ENCODE measurements at regions not wholly inside any gene's neighbourhood (a gene's known extent, or its start where the extent isn't known, plus 50 kb on each side); places are given as distances from the start of the nearest gene placed in this dataset.

DNA sequence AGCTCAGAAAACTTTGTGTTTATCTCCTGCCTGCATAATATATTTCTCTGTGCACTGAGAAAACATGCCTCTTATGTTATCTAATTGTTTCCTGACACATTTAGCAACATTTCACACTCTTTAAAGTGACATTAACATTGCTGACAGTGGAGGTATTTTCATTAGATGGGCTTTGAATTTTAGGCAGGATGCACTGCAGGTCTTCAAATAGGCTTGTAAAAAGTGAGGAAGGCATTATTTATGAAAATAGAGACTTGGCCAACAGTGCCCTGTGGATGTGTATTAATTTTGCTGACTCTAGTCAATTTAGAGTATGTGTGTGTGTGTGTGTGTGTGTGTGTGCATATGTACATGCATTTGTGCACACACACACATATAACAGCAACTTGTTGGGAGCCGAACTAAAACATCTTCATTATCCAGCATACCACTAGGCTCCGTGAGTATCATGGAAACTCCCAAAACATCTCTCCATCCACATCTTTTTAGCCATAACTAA is 429.5 kb upstream of the WWC1 start:
- DNase-seq = no peak

DNA sequence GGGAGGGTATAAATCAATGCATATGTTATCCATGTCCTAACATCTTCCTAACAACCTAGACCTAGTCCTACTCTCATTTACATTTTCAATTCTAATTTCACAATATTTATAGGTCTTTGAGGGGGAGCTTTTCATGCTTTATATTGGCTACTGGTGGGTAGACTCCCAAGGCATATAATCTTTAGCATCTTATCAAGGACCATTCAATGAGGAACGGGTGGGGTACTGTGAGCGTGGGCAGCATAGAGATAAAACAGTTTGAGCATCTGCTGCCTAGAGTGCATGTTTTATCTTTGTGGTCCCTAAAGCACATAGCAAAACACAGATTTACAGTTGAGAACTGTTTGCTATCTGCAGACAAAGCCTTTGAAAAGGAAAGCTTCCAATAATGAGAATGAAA is 427.6 kb upstream of the WWC1 start:
- DNase-seq = no peak

DNA sequence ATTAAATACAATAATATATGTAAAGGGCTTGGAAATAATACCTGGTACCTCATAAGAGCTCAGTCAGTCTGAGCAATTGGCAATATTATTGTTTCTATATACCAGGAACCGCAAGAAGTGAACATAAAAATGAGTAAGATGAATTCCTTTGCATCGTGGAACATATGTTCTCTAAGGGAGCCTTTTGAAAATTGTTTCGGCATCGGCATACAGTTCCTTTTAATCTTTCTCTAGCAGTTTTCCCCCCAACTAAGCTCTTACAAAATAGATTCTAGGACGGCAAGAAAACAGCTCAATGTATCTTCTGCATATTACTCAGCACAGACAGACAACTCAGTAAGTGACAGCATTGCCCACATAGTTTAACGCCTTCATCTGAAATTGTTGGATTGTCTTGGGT is 426.6 kb upstream of the WWC1 start:
- no peak for DNase-seq

DNA sequence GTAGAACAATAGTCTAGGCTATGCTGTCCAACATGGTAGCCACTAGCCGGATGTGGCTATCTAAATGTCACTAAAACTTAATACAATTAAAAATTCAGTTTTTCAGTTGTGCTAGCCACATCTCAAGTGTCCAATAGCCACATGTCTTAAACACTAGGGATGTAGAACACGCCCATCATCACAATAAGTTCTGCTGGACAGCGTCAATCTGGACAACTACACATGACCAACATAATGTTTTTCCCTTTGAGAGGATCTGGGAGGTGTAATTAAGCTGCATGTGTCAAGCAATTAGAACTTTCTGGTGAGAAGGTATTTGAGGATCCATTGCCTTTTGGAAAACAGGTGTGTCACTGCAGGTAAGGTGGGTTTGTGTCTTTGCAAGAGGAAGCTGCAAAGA is 424.6 kb upstream of the WWC1 start:
- no peak for DNase-seq

DNA sequence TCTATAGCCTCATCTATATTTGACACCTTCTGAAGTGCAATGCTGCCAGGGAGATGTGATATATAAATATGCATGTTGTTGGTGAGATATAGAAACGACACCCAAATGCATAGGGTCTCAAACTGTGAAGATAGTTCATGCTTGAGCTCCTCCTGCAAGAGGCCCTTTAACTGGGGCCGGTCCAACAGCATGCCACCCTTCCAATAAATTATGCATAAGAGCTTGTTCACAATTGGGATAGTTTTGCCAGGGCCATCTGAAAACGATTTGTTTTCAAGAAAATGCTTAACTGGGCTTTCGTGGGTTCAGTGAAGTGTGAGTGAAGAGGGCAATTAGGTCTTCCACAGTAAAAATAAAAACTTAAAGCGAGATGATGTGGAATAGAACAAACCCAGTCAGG is 424.2 kb upstream of the WWC1 start:
- DNase-seq = no peak

DNA sequence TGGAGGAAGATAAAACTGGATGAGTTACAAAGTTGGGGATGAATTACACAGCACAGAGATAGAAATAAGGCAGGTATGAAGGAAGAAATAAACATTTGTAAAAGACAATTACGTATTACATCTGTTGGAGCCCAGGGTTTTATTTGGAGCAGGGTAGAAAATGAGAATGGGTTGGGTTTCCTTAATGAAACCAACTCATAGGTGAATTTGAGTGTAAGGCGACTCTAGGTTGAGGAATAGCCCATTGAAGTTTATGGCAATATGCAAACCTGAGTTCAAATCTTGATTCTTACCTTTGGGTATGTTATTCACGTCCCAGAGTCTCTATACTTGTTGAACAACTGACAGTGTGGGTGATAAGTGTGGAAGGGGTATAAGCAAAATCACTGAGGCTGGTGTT is 422.3 kb upstream of the WWC1 start:
- no peak for DNase-seq

DNA sequence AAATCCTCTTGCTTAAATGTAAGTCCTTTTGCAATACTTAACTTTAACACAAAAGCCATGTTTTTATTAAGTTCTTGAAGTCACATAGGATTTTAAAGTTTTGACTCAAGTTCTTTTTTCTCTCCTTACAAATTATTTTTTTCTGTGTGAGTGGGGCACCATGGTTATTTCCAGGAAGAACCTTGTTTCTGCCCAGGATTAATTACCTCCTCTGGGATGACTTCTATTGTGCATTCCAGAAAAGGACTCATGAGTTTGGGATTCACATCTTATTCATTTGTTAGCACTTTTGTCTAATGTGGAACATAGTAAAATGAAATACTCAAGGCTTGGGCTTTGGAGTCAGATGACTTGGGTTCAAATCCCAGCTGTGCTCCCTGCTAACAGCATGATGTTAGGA is 421.4 kb upstream of the WWC1 start:
- no peak for DNase-seq

DNA sequence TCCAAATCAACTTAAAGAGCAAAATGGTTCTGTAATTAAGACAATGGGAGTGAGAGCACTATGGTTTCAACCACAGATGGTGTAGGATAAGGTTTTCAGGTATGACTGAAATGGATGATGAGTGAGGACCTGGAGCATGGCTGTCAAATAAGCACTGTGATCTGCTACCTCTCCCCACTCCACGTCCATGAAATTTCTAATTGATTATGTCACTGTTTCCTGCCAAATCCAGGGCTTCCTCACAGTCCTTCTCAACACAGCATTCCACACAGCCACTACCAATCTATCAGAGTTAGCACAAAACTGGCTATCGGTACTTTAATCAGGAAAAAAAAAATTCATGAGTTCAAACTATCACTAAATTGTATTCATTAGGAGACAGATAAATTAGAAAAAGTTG is 420.4 kb upstream of the WWC1 start:
- DNase-seq = no peak

DNA sequence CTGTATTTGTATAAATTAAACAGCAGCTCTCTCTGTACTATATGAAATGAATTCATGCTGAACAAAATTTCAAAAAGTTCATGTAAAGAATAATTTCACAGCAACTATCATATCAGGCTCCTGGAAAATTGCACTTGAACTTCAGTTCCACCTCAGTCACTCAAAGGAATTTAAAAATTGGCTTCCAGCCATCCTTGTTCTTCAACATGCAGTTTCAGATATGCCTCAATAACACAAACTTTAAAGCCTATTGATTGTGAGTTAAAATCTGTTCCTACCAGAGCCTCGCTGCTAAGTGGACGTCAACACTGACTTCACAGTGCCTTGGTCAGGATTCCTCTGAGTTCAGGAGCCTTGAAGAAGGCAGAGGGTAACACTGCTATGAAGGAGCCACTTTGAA is 418.7 kb upstream of the WWC1 start:
- DNase-seq = no peak

DNA sequence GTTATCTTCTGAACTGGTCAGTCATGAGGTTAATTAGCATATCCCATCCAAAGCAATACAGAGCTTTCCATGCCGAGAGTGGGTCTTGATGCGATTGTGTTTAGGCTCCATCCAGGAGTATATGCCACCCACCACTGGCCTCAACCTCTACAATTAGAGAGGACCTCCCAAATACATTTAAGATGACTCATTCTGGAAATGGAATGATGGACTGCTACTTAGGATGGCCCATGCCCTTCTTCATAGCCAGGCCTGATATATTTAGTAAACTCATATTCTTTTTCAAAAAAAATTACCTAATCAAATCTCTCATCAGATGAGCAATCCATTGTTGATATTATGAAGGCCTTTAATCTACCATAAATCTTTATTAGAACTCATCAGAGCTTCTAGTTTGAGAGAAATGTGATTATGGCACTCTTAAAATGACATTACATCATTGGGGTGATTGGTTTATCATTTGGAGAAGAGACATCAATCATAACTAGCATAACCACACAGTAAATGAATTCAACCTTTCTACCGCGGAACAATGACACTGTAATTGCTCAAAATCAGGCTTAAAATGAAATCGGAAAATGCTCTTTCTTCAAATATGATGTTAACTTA is 414.2 kb upstream of the WWC1 start:
- no peak for DNase-seq

DNA sequence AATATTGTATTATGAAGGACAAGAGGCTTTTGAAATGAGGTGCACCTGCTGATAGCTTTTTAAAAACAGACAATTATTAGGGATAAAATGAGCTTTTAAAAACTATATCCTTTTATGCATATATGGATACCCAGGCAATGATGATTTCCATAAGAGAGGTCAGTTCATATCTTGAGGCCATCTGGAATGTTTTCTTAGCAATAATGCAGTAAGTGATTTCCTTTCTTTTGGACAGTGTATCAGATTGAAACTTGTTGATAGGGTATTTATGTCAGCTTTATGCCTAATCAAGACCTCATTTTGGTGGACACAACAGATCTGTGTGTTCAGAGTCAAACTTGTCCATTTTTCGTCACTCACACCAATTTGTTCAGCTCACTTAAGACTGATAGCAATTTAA is 413.5 kb upstream of the WWC1 start:
- no peak for DNase-seq

DNA sequence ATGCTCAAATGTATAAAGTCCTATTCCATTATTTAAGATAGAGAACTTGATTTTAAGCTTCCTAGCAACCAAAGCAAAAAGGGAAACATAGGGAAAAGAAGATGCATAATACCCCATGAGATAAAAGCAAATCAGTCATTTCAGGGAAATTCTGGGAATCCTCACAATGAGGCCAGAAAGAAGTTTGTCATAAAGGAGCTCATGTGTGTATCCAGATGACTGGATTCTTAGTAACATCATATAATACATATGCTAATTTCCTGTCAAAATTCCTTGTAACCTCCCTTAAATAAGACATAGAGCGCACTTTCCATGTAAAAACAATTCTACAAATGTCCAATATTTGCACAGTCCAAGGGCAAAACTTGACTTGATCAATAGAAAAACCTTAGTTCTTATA is 411.0 kb upstream of the WWC1 start:
- DNase-seq = no peak

DNA sequence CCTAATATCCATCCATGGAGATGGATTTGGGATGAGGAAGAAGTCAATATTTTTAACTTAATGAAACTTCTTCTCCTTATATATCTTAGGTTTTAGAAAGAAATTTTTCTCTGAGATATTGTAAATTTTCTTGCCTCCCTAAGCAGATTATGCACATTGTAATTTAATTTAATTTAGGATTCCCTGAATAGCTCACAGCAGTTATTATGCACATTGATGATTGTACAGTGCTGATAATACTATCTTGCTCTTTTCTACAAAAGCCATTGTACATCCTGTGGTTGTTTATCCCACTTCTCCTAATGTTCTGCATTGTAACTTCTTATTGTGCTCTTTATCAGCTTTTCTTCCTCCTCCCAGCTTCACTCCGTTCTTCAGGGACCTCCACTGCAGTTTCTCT is 410.4 kb upstream of the WWC1 start:
- no peak for DNase-seq

DNA sequence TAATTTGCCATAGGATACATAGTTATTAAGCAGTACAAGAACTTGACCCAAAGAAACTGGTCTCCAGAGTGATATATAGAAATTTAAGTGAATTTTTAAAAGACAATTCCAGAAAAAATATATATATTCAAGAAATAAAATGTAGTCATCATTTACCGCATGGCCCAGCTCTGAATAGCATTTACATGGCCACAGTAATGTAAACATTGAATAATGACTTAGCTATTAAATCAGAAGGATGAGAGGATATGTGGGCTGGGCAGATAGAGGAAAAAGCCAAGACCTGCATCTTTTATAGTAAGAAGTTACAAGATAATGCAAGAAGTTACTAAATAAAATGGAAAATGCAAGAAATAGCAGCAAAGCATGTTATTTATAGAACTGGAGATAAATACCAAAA is 405.2 kb upstream of the WWC1 start:
- no peak for DNase-seq

DNA sequence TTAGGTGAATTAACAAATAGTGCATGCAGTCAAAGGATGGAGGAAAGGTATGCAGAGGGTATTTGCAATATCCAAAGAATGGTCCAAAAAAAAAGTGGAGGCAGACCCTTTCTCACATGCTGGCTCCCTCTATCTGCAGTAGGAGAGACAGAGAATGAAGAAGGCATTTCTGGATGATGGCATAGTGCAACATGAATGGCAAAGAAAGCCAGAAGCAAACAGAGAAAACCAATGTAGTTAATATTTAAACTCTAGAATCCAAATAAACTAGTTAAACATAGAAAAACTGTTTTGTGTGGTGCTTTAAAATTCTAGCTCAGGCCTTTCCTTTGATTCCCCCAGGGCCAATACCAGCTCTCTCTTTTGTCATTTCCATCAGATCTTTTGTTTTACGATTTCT is 403.1 kb upstream of the WWC1 start:
- DNase-seq = no peak

DNA sequence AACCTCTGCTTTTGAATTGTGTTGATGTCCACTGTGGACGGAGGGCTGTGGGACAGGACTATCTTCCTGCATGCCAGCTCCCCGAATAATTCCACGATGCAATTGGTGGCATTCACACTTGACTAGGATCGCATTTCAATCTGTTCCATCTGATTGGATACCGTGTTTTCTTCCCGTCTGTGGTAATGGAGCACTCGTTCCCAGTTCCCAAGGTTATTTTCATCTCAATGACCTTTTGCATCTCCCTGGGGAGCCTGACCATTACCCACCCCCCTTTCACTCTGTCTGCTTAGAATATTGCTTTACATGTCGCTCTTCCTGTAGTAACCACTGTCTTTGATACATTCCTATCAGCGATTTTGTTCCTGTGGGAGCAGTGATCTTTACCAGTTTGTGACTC is 402.2 kb upstream of the WWC1 start:
- DNase-seq = no peak

DNA sequence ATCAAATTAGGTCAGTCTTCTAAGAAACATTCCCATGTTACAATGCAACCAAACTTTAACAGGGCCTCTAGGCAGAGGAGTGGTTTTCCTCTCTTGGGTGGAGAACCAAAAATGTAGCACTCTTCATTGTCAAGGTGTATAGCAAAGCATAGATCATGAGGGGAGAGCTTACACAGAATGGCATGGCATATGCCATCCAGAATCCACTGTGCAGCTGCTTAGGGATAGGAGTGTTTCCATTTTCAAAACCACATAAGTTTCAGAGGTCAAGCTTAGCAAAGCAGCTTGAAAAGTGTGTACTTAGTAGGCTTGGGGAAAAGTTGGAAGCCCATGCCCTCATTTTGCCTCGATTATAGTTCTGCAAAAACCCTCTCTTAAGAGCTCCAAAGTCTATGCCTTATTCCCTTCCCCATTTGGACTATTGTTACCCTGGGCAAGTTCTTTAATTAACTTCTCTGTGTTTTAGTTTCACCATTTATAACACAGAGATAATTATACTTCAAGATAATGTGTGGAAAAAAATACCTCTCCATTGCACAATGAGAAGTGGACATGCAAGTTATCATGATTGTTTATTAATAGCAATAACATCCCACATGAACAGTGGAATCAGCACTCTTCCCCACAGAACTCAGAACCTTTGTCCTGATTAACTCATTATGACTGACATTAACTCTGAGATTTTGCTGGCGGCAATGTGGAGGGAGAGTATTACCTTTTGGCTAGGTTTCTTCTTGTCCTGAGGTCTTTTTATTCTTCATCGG is 398.9 kb upstream of the WWC1 start:
- no peak for DNase-seq

DNA sequence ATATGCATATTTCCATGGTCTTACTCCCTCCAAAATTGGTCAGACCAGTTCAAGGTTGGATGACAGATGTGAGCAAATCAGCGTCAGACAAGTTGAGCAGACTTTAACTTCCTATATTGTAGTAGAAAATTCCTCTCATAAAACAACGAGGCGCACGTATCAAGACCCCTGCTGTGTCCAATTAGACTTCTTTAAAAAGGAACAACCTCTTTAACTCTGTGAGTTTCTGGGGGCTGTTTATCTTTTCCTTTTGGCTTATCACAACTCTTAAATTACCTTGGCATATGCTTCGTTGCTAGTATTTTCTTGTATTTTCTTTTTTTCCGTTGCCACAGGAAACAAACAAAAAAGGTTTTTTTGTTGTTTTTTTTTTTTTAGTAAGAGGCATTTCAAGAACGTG is 398.2 kb upstream of the WWC1 start:
- no peak for DNase-seq

DNA sequence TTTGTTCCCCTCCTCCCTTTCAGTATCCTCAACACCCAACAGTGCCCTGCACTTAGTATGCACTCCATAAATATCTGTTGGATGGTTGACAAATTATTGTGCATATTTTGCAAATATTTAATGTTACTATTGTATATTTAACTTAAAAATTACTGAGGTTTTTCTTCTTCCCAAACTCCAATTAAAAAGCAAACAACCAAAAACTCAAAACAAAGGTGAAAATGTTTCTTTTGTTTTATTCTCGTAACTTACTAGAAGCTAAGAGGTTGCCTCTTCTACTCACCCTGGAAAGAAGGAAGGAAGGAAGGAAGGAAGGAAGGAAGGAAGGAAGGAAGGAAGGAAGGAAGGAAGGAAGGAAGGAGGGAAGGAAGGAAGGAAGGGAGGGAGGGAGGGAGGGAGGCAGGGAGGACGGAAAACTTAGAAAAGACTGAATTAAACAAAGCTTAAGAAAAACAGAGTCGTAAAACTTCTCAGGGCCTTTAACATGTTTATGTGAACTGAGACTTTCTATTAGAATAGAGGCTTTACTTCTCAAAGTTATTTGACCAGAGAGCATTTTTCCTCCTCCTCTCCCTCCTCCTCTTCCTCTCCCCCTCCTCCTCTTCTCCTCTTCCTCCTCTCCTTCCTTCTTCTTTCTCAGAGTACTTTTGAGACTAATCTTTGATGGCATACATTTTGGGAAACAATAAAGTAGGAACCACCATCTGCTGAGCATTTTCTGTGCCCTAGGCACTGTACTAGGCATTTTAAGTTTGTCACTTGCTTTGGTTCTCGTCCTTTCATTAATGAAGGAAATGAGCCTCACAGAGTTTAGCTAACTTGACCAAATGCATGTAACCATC is 396.6 kb upstream of the WWC1 start:
- DNase-seq = no peak

DNA sequence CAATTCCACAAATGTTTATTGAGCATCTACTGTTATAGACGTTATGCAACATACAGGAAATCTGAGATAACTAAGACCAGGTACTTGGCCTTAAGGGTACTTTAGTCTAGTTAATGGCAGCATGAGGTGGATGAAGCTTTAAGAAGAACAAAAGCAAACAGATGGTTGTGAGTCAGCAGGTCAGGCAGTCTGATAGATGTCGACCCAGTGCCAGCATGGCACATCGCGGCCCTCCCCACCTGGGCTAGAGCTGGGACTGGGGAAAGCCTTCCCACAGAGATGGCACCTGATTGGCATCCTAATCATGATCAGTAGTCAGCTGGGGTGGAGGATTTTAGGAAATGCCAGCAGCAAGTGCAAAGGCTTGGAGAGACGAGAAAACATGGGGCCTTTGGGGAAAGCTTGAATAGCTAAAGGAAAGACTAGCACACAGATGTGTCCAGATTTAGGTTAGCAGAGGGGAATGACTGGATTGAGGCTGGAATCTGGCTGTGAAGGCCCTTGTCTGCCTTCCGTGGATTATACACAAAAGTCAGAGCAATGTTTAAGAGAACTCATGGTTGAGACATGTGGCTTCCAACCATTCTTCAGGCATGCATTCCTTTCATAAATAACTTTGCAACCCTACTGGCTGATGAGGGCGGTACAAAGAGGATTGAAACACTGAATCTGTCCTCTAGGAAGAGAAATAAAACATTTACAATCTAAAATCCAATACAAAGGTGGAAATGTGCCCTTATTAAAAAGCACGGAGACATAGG is 395.4 kb upstream of the WWC1 start:
- DNase-seq = no peak

DNA sequence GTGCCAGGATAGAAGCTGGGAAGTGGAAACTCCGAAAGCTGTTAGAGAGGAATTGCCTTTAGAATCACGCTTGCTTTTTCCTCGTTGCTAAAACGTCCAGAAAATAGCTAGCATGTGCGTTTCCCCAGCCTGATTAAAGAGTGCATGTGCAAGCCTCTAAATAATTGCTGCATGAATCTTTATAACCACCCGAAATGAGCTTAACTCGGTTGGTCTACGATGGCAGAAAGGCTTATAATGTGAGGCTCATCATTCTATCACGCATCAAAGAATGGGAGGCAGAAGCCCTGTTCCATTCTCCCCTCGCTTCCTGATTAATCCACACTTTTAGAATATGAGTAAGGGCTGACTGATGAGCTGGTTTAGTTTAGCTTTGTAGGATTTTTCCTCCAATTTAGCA is 394.6 kb upstream of the WWC1 start:
- DNase-seq = no peak

DNA sequence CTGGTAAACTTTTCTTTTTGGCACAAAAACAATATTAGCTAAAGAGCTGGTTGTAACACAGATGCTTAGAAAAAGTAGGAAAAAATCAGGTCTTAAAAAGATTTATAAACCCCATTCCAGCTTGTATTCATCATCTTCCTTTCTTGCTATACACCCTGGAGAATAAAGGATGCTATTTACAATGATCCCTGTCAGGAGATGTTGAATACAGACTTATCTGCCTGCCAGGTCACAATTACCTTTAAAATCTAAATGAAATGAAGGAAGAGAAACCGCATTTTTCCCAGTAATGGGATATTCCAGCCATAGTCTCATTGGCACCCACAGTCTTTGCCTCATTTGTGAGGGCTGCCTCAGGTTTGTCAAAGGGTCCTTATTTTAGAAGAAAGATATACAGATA is 394.1 kb upstream of the WWC1 start:
- no peak for DNase-seq
